HepG2 (cell line): ENCODE measurements at regions not wholly inside any gene's neighbourhood (a gene's known extent, or its start where the extent isn't known, plus 50 kb on each side); places are given as distances from the start of the nearest gene placed in this dataset.

Experiments
- ATAC-seq: fragments of 200-7000 bp; cut with Tn5 transposase; 3 replicates; pipeline ENCODE4 v1.9.1; 2020; ENCODE audit warnings: mild to moderate bottlenecking, moderate library complexity
- BruUV-seq: library from RNA; stranded (reverse); fragments of 400-500 nt; replicated peaks from 2 replicates; lab custom pipeline; 2021; lab: Mats Ljungman, UMichigan
- CTCF ChIA-PET: fragments of 300-600 bp; formaldehyde crosslinking; extraction: SDS; loops from one replicate; lab custom pipeline; 2021; ENCODE audit warnings: low total read pairs, inconsistent platforms, low intra/inter-chr PET ratio; lab: Yijun Ruan, JAX
- POLR2A ChIA-PET: fragments of 350-600 bp; sonication (Branson Sonifier 250); formaldehyde crosslinking; loops from one replicate; lab custom pipeline; 2020; ENCODE audit warnings: antibody characterized with exemption, inconsistent platforms; lab: Yijun Ruan, JAX
- DNase-seq: peaks from one replicate; pipeline ENCODE4 v3.0.0-alpha.2; 2015; ENCODE audit warnings: low spot score
- FAIRE-seq: peaks from 3 replicates; lab custom pipeline; 2011; peaks lifted over from hg19 to GRCh38; lab: Jason Lieb, UNC
- H2AFZ ChIP-seq: one replicate; pipeline ENCODE4 v1.6.1; 2011; ENCODE audit warnings: low read length, inconsistent platforms
- H3K27ac ChIP-seq: fragments of 300-600 bp; 3 replicates; pipeline ENCODE4 v1.8.0; 2011; ENCODE audit warnings: mixed run types, mild to moderate bottlenecking, mixed read lengths, low read length, inconsistent platforms; ENCODE audit not compliant: insufficient read depth; ENCODE audit errors: extremely low read length
- H3K27me3 ChIP-seq, 2 experiments: fragments of 200-600 bp in 1 of 2; 2 replicates in 1 of 2; 3 replicates in 1 of 2; pipeline versions ENCODE4 v1.6.0 to v1.8.0; 2011; ENCODE audit warnings: low read length in 2 of 2, mild to moderate bottlenecking in 2 of 2, moderate library complexity in 2 of 2, inconsistent platforms in 1 of 2; ENCODE audit not compliant: insufficient read depth in 2 of 2, control insufficient read depth in 1 of 2
- H3K36me3 ChIP-seq, 2 experiments: fragments of 200-600 bp in 1 of 2; replicated peaks in 1 of 2; 2 replicates in 1 of 2; 3 replicates in 1 of 2; pipeline versions ENCODE4 v1.5.1 to v1.8.0; 2011; ENCODE audit warnings: low read length in 2 of 2, inconsistent platforms in 1 of 2; ENCODE audit not compliant: insufficient read depth in 2 of 2, control insufficient read depth in 1 of 2
- H3K4me1 ChIP-seq: 2 replicates; pipeline ENCODE4 v1.5.1; 2012; ENCODE audit warnings: low read length, inconsistent platforms; ENCODE audit not compliant: insufficient read depth
- H3K4me2 ChIP-seq: 2 replicates; pipeline ENCODE4 v1.6.0; 2011; ENCODE audit warnings: low read depth, low read length, inconsistent platforms
- H3K4me3 ChIP-seq, 3 experiments: fragments of 200-600 bp in 1 of 3; sonication (generic), shearing (Covaris generic) in 1 of 3; replicated peaks in 1 of 3; 2 replicates each; pipeline ENCODE4 v1.5.1; 2011 to 2016; ENCODE audit warnings: low read length in 3 of 3, inconsistent platforms in 2 of 3, low read depth in 2 of 3, mild to moderate bottlenecking in 2 of 3, control low read depth in 1 of 3, mixed read lengths in 1 of 3; ENCODE audit not compliant: insufficient read depth in 1 of 3
- H3K79me2 ChIP-seq: one replicate; pipeline ENCODE4 v1.6.1; 2011; ENCODE audit warnings: low read length, inconsistent platforms; ENCODE audit not compliant: insufficient read depth
- H3K9ac ChIP-seq: 2 replicates; pipeline ENCODE4 v1.6.0; 2011; ENCODE audit warnings: mild to moderate bottlenecking, low read depth, low read length, inconsistent platforms; ENCODE audit not compliant: insufficient read depth
- H3K9me3 ChIP-seq: 2 replicates; pipeline ENCODE4 v1.5.1; 2012; ENCODE audit warnings: mild to moderate bottlenecking, low read length
- H4K20me1 ChIP-seq: 2 replicates; pipeline ENCODE4 v1.6.0; 2011; ENCODE audit warnings: inconsistent platforms, mild to moderate bottlenecking, low read length, moderate library complexity; ENCODE audit not compliant: insufficient read depth
- GABPA ChIP-seq, 2 experiments: IDR thresholded peaks; 2 replicates each; pipeline ENCODE4 v1.6.1; 2011 to 2016; ENCODE audit warnings: low read depth in 2 of 2, low read length in 1 of 2, missing biosample characterization in 1 of 2, missing genetic modification characterization in 1 of 2
- HCFC1 ChIP-seq: fragments of 150-350 bp; IDR thresholded peaks from 2 replicates; pipeline ENCODE4 v1.6.1; 2014; ENCODE audit warnings: low read depth, low read length
- JUNB ChIP-seq: sonication (generic); formaldehyde crosslinking; IDR thresholded peaks from 2 replicates; pipeline ENCODE4 v1.8.0; 2022; ENCODE audit warnings: missing genetic modification reagents, mild to moderate bottlenecking, borderline replicate concordance
- MAFF ChIP-seq: IDR thresholded peaks from 2 replicates; pipeline ENCODE4 v1.6.1; 2011; ENCODE audit warnings: low read depth, low read length, improper control_type of control experiment
- MAFK ChIP-seq, 2 experiments: IDR thresholded peaks in 1 of 2; conservative IDR thresholded peaks in 1 of 2; 2 replicates each; pipeline ENCODE4 v1.6.1; 2011; ENCODE audit warnings: improper control_type of control experiment in 2 of 2, low read length in 2 of 2
- MXD3 ChIP-seq: IDR thresholded peaks from 2 replicates; pipeline ENCODE4 v1.6.1; 2016; ENCODE audit warnings: mild to moderate bottlenecking, missing biosample characterization, missing genetic modification reagents
- NR1H2 ChIP-seq: sonication (generic); formaldehyde crosslinking; IDR thresholded peaks from 2 replicates; pipeline ENCODE4 v1.8.1; 2022; ENCODE audit warnings: low read depth, missing genetic modification reagents, borderline replicate concordance
- PLRG1 ChIP-seq: fragments of 450-650 bp; conservative IDR thresholded peaks from 2 replicates; pipeline ENCODE4 v1.6.1; 2016
- POLR2AphosphoS2 ChIP-seq: IDR thresholded peaks from 2 replicates; pipeline ENCODE4 v1.6.1; 2011; ENCODE audit warnings: low read depth, low read length, improper control_type of control experiment
- POLR2G ChIP-seq: fragments of 200-400 bp; formaldehyde crosslinking; IDR thresholded peaks from 2 replicates; pipeline ENCODE4 v1.6.1; 2018; ENCODE audit warnings: mild to moderate bottlenecking, low read depth, low read length, moderate library complexity
- RAD51 ChIP-seq: fragments of 450-650 bp; IDR thresholded peaks from 2 replicates; pipeline ENCODE4 v1.6.1; 2016; ENCODE audit warnings: borderline replicate concordance
- XBP1 ChIP-seq: sonication (generic); formaldehyde crosslinking; IDR thresholded peaks from 2 replicates; pipeline ENCODE4 v1.5.0; 2020; ENCODE audit warnings: missing genetic modification reagents
- ZBTB25 ChIP-seq: IDR thresholded peaks from 2 replicates; pipeline ENCODE4 v1.6.1; 2018; ENCODE audit warnings: missing genetic modification reagents
- ZKSCAN1 ChIP-seq: fragments of 150-350 bp; IDR thresholded peaks from 2 replicates; pipeline ENCODE4 v1.6.1; 2014; ENCODE audit warnings: low read length
- ZMYM3 ChIP-seq: sonication (generic); formaldehyde crosslinking; IDR thresholded peaks from 2 replicates; pipeline ENCODE4 v1.5.1; 2020; ENCODE audit warnings: mild to moderate bottlenecking, missing genetic modification reagents
- ZNF143 ChIP-seq: sonication (generic); formaldehyde crosslinking; IDR thresholded peaks from 2 replicates; pipeline ENCODE4 v1.4.0; 2020; ENCODE audit warnings: missing genetic modification reagents
- ZNF44 ChIP-seq: sonication (generic); formaldehyde crosslinking; IDR thresholded peaks from 2 replicates; pipeline ENCODE4 v1.5.1; 2020; ENCODE audit warnings: mild to moderate bottlenecking, missing genetic modification reagents
- ZNF468 ChIP-seq: sonication (generic); formaldehyde crosslinking; IDR thresholded peaks from 2 replicates; pipeline ENCODE4 v1.8.0; 2022; ENCODE audit warnings: mild to moderate bottlenecking, moderate library complexity, missing genetic modification reagents
- ZNF597 ChIP-seq: sonication (generic); formaldehyde crosslinking; IDR thresholded peaks from 2 replicates; pipeline ENCODE4 v1.5.0; 2020; ENCODE audit warnings: missing genetic modification reagents
- ZNF644 ChIP-seq: IDR thresholded peaks from 2 replicates; pipeline ENCODE4 v1.6.1; 2016; ENCODE audit warnings: low read depth
- ZNF83 ChIP-seq: sonication (generic); formaldehyde crosslinking; IDR thresholded peaks from 2 replicates; pipeline ENCODE4 v1.4.0; 2020; ENCODE audit warnings: missing genetic modification reagents, mild to moderate bottlenecking, borderline replicate concordance
- ZSCAN29 ChIP-seq: sonication (generic); formaldehyde crosslinking; conservative IDR thresholded peaks from 2 replicates; pipeline ENCODE4 v1.4.0; 2020; ENCODE audit warnings: mild to moderate bottlenecking, missing genetic modification reagents
- ZZZ3 ChIP-seq: sonication (generic); formaldehyde crosslinking; IDR thresholded peaks from 2 replicates; pipeline ENCODE4 v1.4.0; 2020; ENCODE audit warnings: missing genetic modification reagents, mild to moderate bottlenecking, borderline replicate concordance
- WGBS: methylation state at CpG from one replicate; pipeline ENCODE4 v1.1.6; 2017; ENCODE audit warnings: low lambda C conversion rate; 5-methylcytosine and 5-hydroxymethylcytosine counted together
- in situ Hi-C: cut with HindIII; loops from 2 replicates; pipeline ENCODE4 v1.10.0; 2017; ENCODE audit warnings: low pct_unique_long_range_greater_than_20kb; ENCODE audit not compliant: extremely low pct_ligation_motif_present
- intact Hi-C: fragments of 100-400 bp; cut with micrococcal nuclease; formaldehyde crosslinking; loops from one replicate; pipeline ENCODE4 v1.10.0; 2022; ENCODE audit not compliant: unreplicated experiment

GRCh38 chr14:82502043-82502442 is 968.4 kb upstream of the SEL1L start:
- Histone ChIP-seq H3K27ac (no peak overlapping the region), H3K79me2 (no peaks in the 10 kb centered on the region), H3K36me3 (no peaks in the 10 kb centered on the region), H3K4me1 (no peaks in the 10 kb centered on the region), H4K20me1 (no peaks in the 10 kb centered on the region), H3K4me3 (no peak overlapping the region), H3K4me2 (no peak overlapping the region), H2AFZ (no peak overlapping the region), H3K27me3 (no peaks in the 10 kb centered on the region), H3K9me3 (peaks cover 80% of the 10 kb centered on the region), H3K9ac (no peak overlapping the region)
- intact Hi-C loops: no loop called here
- ChIA-PET POLR2A (no interaction called here), CTCF (no interaction called here)
- BruUV-seq: no TSS peak
- 3% methylated on average over 4 of the region's 4 CpGs for WGBS
- FAIRE-seq (no peak), ATAC-seq (no peak), DNase-seq (no peak)
- no peak for TF ChIP-seq MXD3 (CRISPR knock-in tag)
- no peak for TF ChIP-seq ZKSCAN1
- no peak for TF ChIP-seq GABPA (IDR thresholded peaks at IDR 0.05; ENCODE audit: low read depth, low read length)
- TF ChIP-seq GABPA (CRISPR knock-in tag; IDR thresholded peaks at IDR 0.05; ENCODE audit: low read depth): no peak
- no peak for TF ChIP-seq HCFC1
- no peak for TF ChIP-seq ZSCAN29
- no peak for TF ChIP-seq POLR2G
- no peak for TF ChIP-seq ZMYM3
- no peak for TF ChIP-seq XBP1 (CRISPR knock-in tag)
- no peak for TF ChIP-seq ZZZ3 (CRISPR knock-in tag)
- TF ChIP-seq PLRG1: no peak
- no peak for TF ChIP-seq ZNF44 (CRISPR knock-in tag)
- TF ChIP-seq ZNF83 (CRISPR knock-in tag): no peak
- no peak for TF ChIP-seq ZNF143 (CRISPR knock-in tag)
- peak; percentile 66; the same call in 1 of the 2 replicates for TF ChIP-seq RAD51
- peak; percentile 88 for TF ChIP-seq MAFF
- TF ChIP-seq POLR2AphosphoS2: no peak
- TF ChIP-seq ZNF468: no peak
- no peak for TF ChIP-seq ZNF597 (CRISPR knock-in tag)
- TF ChIP-seq NR1H2: no peak
- no peak for TF ChIP-seq ZNF644 (CRISPR knock-in tag)
- TF ChIP-seq MAFK (conservative IDR thresholded peaks at IDR 0.05 in 1 of 2, IDR thresholded peaks at IDR 0.05 in 1 of 2; ENCODE audit: low read length in 2 of 2): peak; percentile 78 to 94
- TF ChIP-seq ZBTB25 (CRISPR knock-in tag): no peak
- no peak for TF ChIP-seq JUNB (CRISPR knock-in tag)
- in situ Hi-C loops: no loop called here
